ENCODE measurements at regions not wholly inside any gene's neighbourhood (a gene's known extent, or its start where the extent isn't known, plus 50 kb on each side); places are given as distances from the start of the nearest gene placed in this dataset.

GRCh38 chr12:46458500-46459102 is 86.0 kb upstream of the SLC38A2 start:
- TF ChIP-seq CTCF (conservative IDR thresholded peaks at IDR 0.05 in 1 of 2, IDR thresholded peaks at IDR 0.05 in 1 of 2; ENCODE audit: low read depth in 1 of 2, low read length in 2 of 2) (no peak), EZH2 (IDR thresholded peaks at IDR 0.05; ENCODE audit: low read length, missing control alignments) (no peak)
